Smooth muscle cell (in vitro differentiated cells): ENCODE measurements at regions not wholly inside any gene's neighbourhood (a gene's known extent, or its start where the extent isn't known, plus 50 kb on each side); places are given as distances from the start of the nearest gene placed in this dataset.

ENCODE experiments used
- DNase-seq: peaks from one replicate; lab custom pipeline; 2025; ENCODE audit not compliant: unreplicated experiment; lab: John Stamatoyannopoulos, UW
- H2AFZ ChIP-seq: fragments of 200-600 bp; sonication (generic); 2 replicates; pipeline ENCODE4 v1.6.0; 2016; ENCODE audit warnings: antibody characterized with exemption, low read depth, mild to moderate bottlenecking
- H3F3A ChIP-seq: fragments of 200-600 bp; sonication (generic); 2 replicates; pipeline ENCODE4 v1.6.0; 2017; ENCODE audit warnings: antibody characterized with exemption, low read depth
- H3K27ac ChIP-seq: fragments of 200-600 bp; sonication (generic); 2 replicates; pipeline ENCODE4 v1.5.1; 2016; ENCODE audit warnings: low read depth, mild to moderate bottlenecking
- H3K27me3 ChIP-seq: fragments of 200-600 bp; sonication (generic); 2 replicates; pipeline ENCODE4 v1.6.1; 2016; ENCODE audit warnings: low read depth, mild to moderate bottlenecking
- H3K36me3 ChIP-seq: fragments of 200-600 bp; sonication (generic); 2 replicates; pipeline ENCODE4 v1.5.1; 2016; ENCODE audit warnings: low read depth
- H3K4me1 ChIP-seq: fragments of 200-600 bp; sonication (generic); 2 replicates; pipeline ENCODE4 v1.5.1; 2016; ENCODE audit warnings: low read depth
- H3K4me2 ChIP-seq: fragments of 200-600 bp; sonication (generic); 2 replicates; pipeline ENCODE4 v1.6.0; 2016; ENCODE audit warnings: mild to moderate bottlenecking
- H3K4me3 ChIP-seq: fragments of 200-600 bp; sonication (generic); 2 replicates; pipeline ENCODE4 v1.5.1; 2016; ENCODE audit warnings: mild to moderate bottlenecking
- H3K79me2 ChIP-seq: fragments of 200-600 bp; sonication (generic); 2 replicates; pipeline ENCODE4 v1.6.0; 2016; ENCODE audit warnings: low read depth, mild to moderate bottlenecking
- H3K9ac ChIP-seq: fragments of 200-600 bp; sonication (generic); 2 replicates; pipeline ENCODE4 v1.6.0; 2016; ENCODE audit warnings: low read depth
- H3K9me3 ChIP-seq: fragments of 200-600 bp; sonication (generic); replicated peaks from 2 replicates; pipeline ENCODE4 v1.5.1; 2016; ENCODE audit warnings: low read depth
- H4K20me1 ChIP-seq: fragments of 200-600 bp; sonication (generic); 2 replicates; pipeline ENCODE4 v1.6.0; 2016; ENCODE audit warnings: low read depth
- CTCF ChIP-seq: fragments of 200-600 bp; sonication (generic); IDR thresholded peaks from 2 replicates; pipeline ENCODE4 v1.5.1; 2017; ENCODE audit warnings: borderline replicate concordance, mild to moderate bottlenecking, antibody characterized with exemption; ENCODE audit not compliant: insufficient read depth, poor library complexity, severe bottlenecking
- WGBS: methylation state at CpG from one replicate; pipeline ENCODE4 v1.1.7; 2016; ENCODE audit warnings: low lambda C conversion rate; 5-methylcytosine and 5-hydroxymethylcytosine counted together

GRCh38 chr9:120319452-120319851 is 260.5 kb downstream of the CDK5RAP2 start:
- H3K79me2 ChIP-seq = no peaks in the 10 kb centered on the region
- no peak for DNase-seq
- no peak overlapping the region for H3K9ac ChIP-seq
- no peaks in the 10 kb centered on the region for H3F3A ChIP-seq
- 81% methylated on average over 2 of the region's 3 CpGs for WGBS
- TF ChIP-seq CTCF = no peak
- H3K9me3 ChIP-seq = no peaks in the 10 kb centered on the region
- H2AFZ ChIP-seq = no peak overlapping the region
- no peak overlapping the region for H3K27ac ChIP-seq
- H3K4me3 ChIP-seq = no peak overlapping the region
- no peak overlapping the region for H3K4me2 ChIP-seq
- no peaks in the 10 kb centered on the region for H3K4me1 ChIP-seq
- H3K36me3 ChIP-seq = no peaks in the 10 kb centered on the region
- H3K27me3 ChIP-seq = no peaks in the 10 kb centered on the region
- H4K20me1 ChIP-seq = no peaks in the 10 kb centered on the region

GRCh38 chr9:120315154-120315553 is 264.8 kb downstream of the CDK5RAP2 start:
- H3K4me1 ChIP-seq = no peaks in the 10 kb centered on the region
- H3K4me2 ChIP-seq = no peak overlapping the region
- no peak overlapping the region for H3K9ac ChIP-seq
- DNase-seq = no peak
- no peak overlapping the region for H2AFZ ChIP-seq
- H3K36me3 ChIP-seq = no peaks in the 10 kb centered on the region
- H3K9me3 ChIP-seq = no peaks in the 10 kb centered on the region
- no peaks in the 10 kb centered on the region for H3K79me2 ChIP-seq
- no peaks in the 10 kb centered on the region for H3K27me3 ChIP-seq
- H4K20me1 ChIP-seq = no peaks in the 10 kb centered on the region
- H3K27ac ChIP-seq = no peak overlapping the region
- WGBS = 89% methylated on average over 3 of the region's 3 CpGs
- no peak for TF ChIP-seq CTCF
- H3K4me3 ChIP-seq = no peak overlapping the region
- no peaks in the 10 kb centered on the region for H3F3A ChIP-seq

- H3K36me3 ChIP-seq = no peaks in the 10 kb centered on the region
- no peak overlapping the region for H3K4me3 ChIP-seq
- no peak for DNase-seq
- H3K4me1 ChIP-seq = no peaks in the 10 kb centered on the region
- H3K9me3 ChIP-seq = no peaks in the 10 kb centered on the region
- H3K27me3 ChIP-seq = peaks cover 11% of the 10 kb centered on the region
- H2AFZ ChIP-seq = no peak overlapping the region
- no peak overlapping the region for H3K9ac ChIP-seq
- H3K4me2 ChIP-seq = no peak overlapping the region
- no peaks in the 10 kb centered on the region for H3K79me2 ChIP-seq
- TF ChIP-seq CTCF = no peak
- H3K27ac ChIP-seq = no peak overlapping the region
- no peaks in the 10 kb centered on the region for H3F3A ChIP-seq
- 40% methylated on average over 2 of the region's 2 CpGs for WGBS
- H4K20me1 ChIP-seq = no peaks in the 10 kb centered on the region
Observed at GRCh38 chr9:120312031-120312430, 267.9 kb downstream of the CDK5RAP2 start.

GRCh38 chr9:120310035-120310434 is 269.9 kb downstream of the CDK5RAP2 start:
- no peak for TF ChIP-seq CTCF
- Histone ChIP-seq H3K4me3 (no peak overlapping the region), H2AFZ (no peak overlapping the region), H3K79me2 (no peaks in the 10 kb centered on the region), H3K4me2 (no peak overlapping the region), H3K4me1 (no peaks in the 10 kb centered on the region), H3K9ac (no peak overlapping the region), H3K36me3 (no peaks in the 10 kb centered on the region), H4K20me1 (no peaks in the 10 kb centered on the region), H3F3A (no peaks in the 10 kb centered on the region), H3K27ac (no peak overlapping the region), H3K27me3 (peaks cover 11% of the 10 kb centered on the region), H3K9me3 (no peaks in the 10 kb centered on the region)
- no peak for DNase-seq
- WGBS = 93% methylated on average over 3 of the region's 3 CpGs
